Erythroblast (primary cell): ENCODE measurements at regions not wholly inside any gene's neighbourhood (a gene's known extent, or its start where the extent isn't known, plus 50 kb on each side); places are given as distances from the start of the nearest gene placed in this dataset.

Source experiments
- GATA1 ChIP-seq: IDR thresholded peaks from 2 replicates; pipeline ENCODE4 v1.6.1; 2011; ENCODE audit warnings: low read depth, mild to moderate bottlenecking, control low read depth, low read length, moderate library complexity
- POLR2A ChIP-seq: IDR thresholded peaks from 2 replicates; pipeline ENCODE4 v1.6.1; 2011; ENCODE audit warnings: mild to moderate bottlenecking, low read length

GRCh38 chr10:2910656-2911055 lies 156.7 kb upstream of the PFKP start:
- TF ChIP-seq POLR2A (no peak), GATA1 (no peak)
